H9 (cell line): ENCODE measurements at regions not wholly inside any gene's neighbourhood (a gene's known extent, or its start where the extent isn't known, plus 50 kb on each side); places are given as distances from the start of the nearest gene placed in this dataset.

Experiments used
- DNase-seq: peaks from one replicate; pipeline ENCODE4 v3.0.0-alpha.2; 2017
- H2AFZ ChIP-seq: one replicate; pipeline ENCODE4 v1.6.1; 2013; ENCODE audit warnings: mild to moderate bottlenecking, low read length, control low read depth, moderate library complexity
- H2AK5ac ChIP-seq: 2 replicates; pipeline ENCODE4 v1.6.1; 2013; ENCODE audit warnings: low read length, control low read depth, mixed read lengths; ENCODE audit not compliant: insufficient read length
- H2BK120ac ChIP-seq: one replicate; pipeline ENCODE4 v1.6.1; 2013; ENCODE audit warnings: low read depth, mild to moderate bottlenecking, low read length, control low read depth, inconsistent platforms; ENCODE audit not compliant: poor library complexity, severe bottlenecking
- H2BK12ac ChIP-seq: 2 replicates; pipeline ENCODE4 v1.6.1; 2013; ENCODE audit warnings: low read length, control low read depth, mixed read lengths, low read depth; ENCODE audit not compliant: insufficient read length
- H2BK15ac ChIP-seq: 2 replicates; pipeline ENCODE4 v1.6.1; 2013; ENCODE audit warnings: low read depth, low read length, control low read depth
- H2BK20ac ChIP-seq: one replicate; pipeline ENCODE4 v1.6.1; 2013; ENCODE audit warnings: low read depth, mild to moderate bottlenecking, low read length, control low read depth, inconsistent platforms; ENCODE audit not compliant: poor library complexity, severe bottlenecking
- H2BK5ac ChIP-seq: 2 replicates; pipeline ENCODE4 v1.6.1; 2013; ENCODE audit warnings: low read length, control low read depth, mixed read lengths; ENCODE audit not compliant: insufficient read length
- H3K14ac ChIP-seq: 2 replicates; pipeline ENCODE4 v1.6.1; 2013; ENCODE audit warnings: low read length, control low read depth; ENCODE audit not compliant: insufficient read depth
- H3K18ac ChIP-seq: 2 replicates; pipeline ENCODE4 v1.6.1; 2013; ENCODE audit warnings: low read depth, mild to moderate bottlenecking, mixed read lengths, low read length, control low read depth; ENCODE audit not compliant: insufficient read length
- H3K23ac ChIP-seq: 2 replicates; pipeline ENCODE4 v1.6.1; 2013; ENCODE audit warnings: low read length, control low read depth, mixed read lengths, low read depth; ENCODE audit not compliant: insufficient read length
- H3K23me2 ChIP-seq: 2 replicates; pipeline ENCODE4 v1.6.1; 2013; ENCODE audit warnings: low read depth, mild to moderate bottlenecking, mixed read lengths, low read length, control low read depth; ENCODE audit not compliant: insufficient read length, poor library complexity, severe bottlenecking
- H3K27ac ChIP-seq: 2 replicates; pipeline ENCODE4 v1.5.1; 2013; ENCODE audit warnings: low read length, control low read depth, mixed read lengths, low read depth; ENCODE audit not compliant: insufficient read length
- H3K27me3 ChIP-seq: 2 replicates; pipeline ENCODE4 v1.6.1; 2013; ENCODE audit warnings: low read length, control low read depth, inconsistent platforms; ENCODE audit not compliant: insufficient read depth
- H3K4ac ChIP-seq: 2 replicates; pipeline ENCODE4 v1.6.1; 2013; ENCODE audit warnings: low read depth, mild to moderate bottlenecking, control low read depth, inconsistent platforms, low read length, moderate library complexity
- H3K4me1 ChIP-seq: 2 replicates; pipeline ENCODE4 v1.6.1; 2013; ENCODE audit warnings: low read length, control low read depth, inconsistent platforms; ENCODE audit not compliant: insufficient read depth
- H3K4me2 ChIP-seq: 2 replicates; pipeline ENCODE4 v1.6.1; 2013; ENCODE audit warnings: low read length, control low read depth, mixed read lengths; ENCODE audit not compliant: insufficient read length, insufficient read depth
- H3K56ac ChIP-seq: 2 replicates; pipeline ENCODE4 v1.6.1; 2013; ENCODE audit warnings: low read depth, mild to moderate bottlenecking, mixed read lengths, low read length, control low read depth; ENCODE audit not compliant: insufficient read length
- H3K79me1 ChIP-seq: 2 replicates; pipeline ENCODE4 v1.6.1; 2013; ENCODE audit warnings: low read depth, mild to moderate bottlenecking, moderate library complexity, low read length, control low read depth, inconsistent platforms; ENCODE audit not compliant: insufficient read depth, poor library complexity, severe bottlenecking
- H3K79me2 ChIP-seq: 2 replicates; pipeline ENCODE4 v1.6.1; 2013; ENCODE audit warnings: low read length, control low read depth, inconsistent platforms; ENCODE audit not compliant: insufficient read depth
- H3K9ac ChIP-seq: 2 replicates; pipeline ENCODE4 v1.6.1; 2013; ENCODE audit warnings: low read length, control low read depth, mixed read lengths; ENCODE audit not compliant: insufficient read length; ENCODE audit errors: extremely low read depth
- H3K9me3 ChIP-seq: one replicate; pipeline ENCODE4 v1.6.1; 2013; ENCODE audit warnings: low read depth, low read length, inconsistent platforms; ENCODE audit not compliant: control insufficient read depth
- H3T11ph ChIP-seq: one replicate; pipeline ENCODE4 v1.6.1; 2013; ENCODE audit warnings: mild to moderate bottlenecking, low read length, control low read depth, inconsistent platforms
- H4K20me1 ChIP-seq: one replicate; pipeline ENCODE4 v1.6.1; 2013; ENCODE audit not compliant: control insufficient read depth, insufficient read length, insufficient read depth
- H4K5ac ChIP-seq: 2 replicates; pipeline ENCODE4 v1.6.1; 2013; ENCODE audit warnings: low read depth, mild to moderate bottlenecking, mixed read lengths, low read length, control low read depth; ENCODE audit not compliant: insufficient read length
- H4K8ac ChIP-seq: replicated peaks from 2 replicates; pipeline ENCODE4 v1.6.1; 2013; ENCODE audit warnings: low read length, control low read depth, mixed read lengths, low read depth; ENCODE audit not compliant: insufficient read length
- H4K91ac ChIP-seq: 2 replicates; pipeline ENCODE4 v1.6.1; 2013; ENCODE audit warnings: low read depth, mild to moderate bottlenecking, moderate library complexity, mixed read lengths, low read length, control low read depth; ENCODE audit not compliant: insufficient read length
- H3K27ac Mint-ChIP-seq, 3 experiments: 2 replicates in 2 of 3; 3 replicates in 1 of 3; pipeline ENCODE4 v1.8.0; 2020 to 2021; ENCODE audit warnings: mixed read lengths in 3 of 3, mild to moderate bottlenecking in 1 of 3, moderate library complexity in 1 of 3
- H3K27me3 Mint-ChIP-seq: 2 replicates; pipeline ENCODE4 v1.8.0; 2021; ENCODE audit warnings: low read depth, mild to moderate bottlenecking, moderate library complexity, mixed read lengths
- H3K36me3 Mint-ChIP-seq, 3 experiments: 2 replicates in 2 of 3; 3 replicates in 1 of 3; pipeline ENCODE4 v1.8.0; 2020 to 2021; ENCODE audit warnings: low read depth in 3 of 3, mixed read lengths in 3 of 3; ENCODE audit not compliant: insufficient read depth in 1 of 3
- H3K4me1 Mint-ChIP-seq, 2 experiments: 2 replicates each; pipeline ENCODE4 v1.8.0; 2020; ENCODE audit warnings: mixed read lengths in 2 of 2
- H3K4me3 Mint-ChIP-seq, 2 experiments: 2 replicates in 1 of 2; 3 replicates in 1 of 2; pipeline ENCODE4 v1.8.0; 2020 to 2021; ENCODE audit warnings: mild to moderate bottlenecking in 2 of 2, mixed read lengths in 2 of 2, moderate library complexity in 1 of 2
- H3K9me3 Mint-ChIP-seq, 2 experiments: 2 replicates in 1 of 2; 3 replicates in 1 of 2; pipeline ENCODE4 v1.8.0; 2020; ENCODE audit warnings: mild to moderate bottlenecking in 2 of 2, mixed read lengths in 2 of 2, moderate library complexity in 1 of 2
- TF ChIP-seq, protein P1 (sequence below): fragments of 200-600 bp; sonication (generic); conservative IDR thresholded peaks from 3 replicates; pipeline ENCODE4 v1.8.0; 2021; ENCODE audit warnings: antibody characterized with exemption, mild to moderate bottlenecking

DNA sequence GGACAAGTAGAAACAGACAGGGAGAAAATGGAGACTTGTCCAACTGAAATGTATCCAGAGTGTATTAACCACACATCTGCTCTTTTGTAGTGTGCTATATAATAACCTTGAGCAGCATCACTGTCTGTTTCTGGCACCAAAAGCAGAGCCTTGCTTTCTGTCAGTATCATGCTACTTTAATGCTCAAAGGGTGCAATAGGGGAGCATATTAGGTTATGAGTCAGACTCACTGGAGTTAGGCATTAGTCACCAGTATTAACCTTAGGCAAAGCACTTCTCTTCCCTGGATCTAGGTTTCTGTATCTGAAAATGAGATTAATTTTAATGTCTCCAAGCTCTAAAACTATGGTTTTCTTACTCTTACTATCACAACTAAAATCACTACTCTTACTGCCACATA lies 280.1 kb downstream of the TFAP2B start:
- no peak overlapping the region for H2BK5ac ChIP-seq

More for the DNA sequence above, 280.1 kb downstream of the TFAP2B start:
- H2AK5ac ChIP-seq, result no peak overlapping the region
- no peak overlapping the region for H3K18ac ChIP-seq
- no peak overlapping the region for H2AFZ ChIP-seq
- no peaks in the 10 kb centered on the region for H3K79me1 ChIP-seq
- H2BK15ac ChIP-seq, result no peak overlapping the region
- H3K4me1 ChIP-seq, result no peaks in the 10 kb centered on the region
- H2BK12ac ChIP-seq, result no peak overlapping the region
- no peak overlapping the region for H3T11ph ChIP-seq
- no peaks in the 10 kb centered on the region for H3K9me3 ChIP-seq
- DNase-seq, result no peak
- H4K5ac ChIP-seq, result no peak overlapping the region
- peaks cover 4% of the 10 kb centered on the region for H3K27me3 Mint-ChIP-seq
- no peak overlapping the region for H3K14ac ChIP-seq
- H3K36me3 Mint-ChIP-seq, result no peaks in the 10 kb centered on the region
- H3K27ac Mint-ChIP-seq, result no peak overlapping the region
- TF ChIP-seq, protein P1, sequence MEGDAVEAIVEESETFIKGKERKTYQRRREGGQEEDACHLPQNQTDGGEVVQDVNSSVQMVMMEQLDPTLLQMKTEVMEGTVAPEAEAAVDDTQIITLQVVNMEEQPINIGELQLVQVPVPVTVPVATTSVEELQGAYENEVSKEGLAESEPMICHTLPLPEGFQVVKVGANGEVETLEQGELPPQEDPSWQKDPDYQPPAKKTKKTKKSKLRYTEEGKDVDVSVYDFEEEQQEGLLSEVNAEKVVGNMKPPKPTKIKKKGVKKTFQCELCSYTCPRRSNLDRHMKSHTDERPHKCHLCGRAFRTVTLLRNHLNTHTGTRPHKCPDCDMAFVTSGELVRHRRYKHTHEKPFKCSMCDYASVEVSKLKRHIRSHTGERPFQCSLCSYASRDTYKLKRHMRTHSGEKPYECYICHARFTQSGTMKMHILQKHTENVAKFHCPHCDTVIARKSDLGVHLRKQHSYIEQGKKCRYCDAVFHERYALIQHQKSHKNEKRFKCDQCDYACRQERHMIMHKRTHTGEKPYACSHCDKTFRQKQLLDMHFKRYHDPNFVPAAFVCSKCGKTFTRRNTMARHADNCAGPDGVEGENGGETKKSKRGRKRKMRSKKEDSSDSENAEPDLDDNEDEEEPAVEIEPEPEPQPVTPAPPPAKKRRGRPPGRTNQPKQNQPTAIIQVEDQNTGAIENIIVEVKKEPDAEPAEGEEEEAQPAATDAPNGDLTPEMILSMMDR, result no peak
- H3K23me2 ChIP-seq, result no peaks in the 10 kb centered on the region
- no peak overlapping the region for H2BK120ac ChIP-seq
- no peaks in the 10 kb centered on the region for H3K27me3 ChIP-seq
- no peaks in the 10 kb centered on the region for H3K79me2 ChIP-seq
- H3K27ac ChIP-seq, result no peak overlapping the region
- no peak overlapping the region for H2BK20ac ChIP-seq
- H4K20me1 ChIP-seq, result no peaks in the 10 kb centered on the region
- peaks cover 0 to 2% of the 10 kb centered on the region in 2 experiments; a peak in 1 of 5 replicates for H3K9me3 Mint-ChIP-seq
- H3K23ac ChIP-seq, result no peak overlapping the region
- no peak overlapping the region for H3K9ac ChIP-seq
- H3K4me2 ChIP-seq, result no peak overlapping the region
- H3K4me1 Mint-ChIP-seq, result no peaks in the 10 kb centered on the region
- H3K4ac ChIP-seq, result no peak overlapping the region
- no peak overlapping the region for H4K8ac ChIP-seq
- H3K56ac ChIP-seq, result no peak overlapping the region
- H4K91ac ChIP-seq, result no peak overlapping the region
- no peak overlapping the region for H3K4me3 Mint-ChIP-seq
